Mesodermal cell (in vitro differentiated cells): ENCODE measurements at regions not wholly inside any gene's neighbourhood (a gene's known extent, or its start where the extent isn't known, plus 50 kb on each side); places are given as distances from the start of the nearest gene placed in this dataset.
"Not testable (repeated sequence)": the region's sequence is repeated elsewhere in the genome, so short reads cannot be mapped to it uniquely, and the experiment has no call there.

Experiments used
- H3K27ac ChIP-seq: 2 replicates; pipeline ENCODE4 v1.7.0; 2013; ENCODE audit warnings: mild to moderate bottlenecking, low read depth, low read length, moderate library complexity; ENCODE audit not compliant: severe bottlenecking
- H3K36me3 ChIP-seq: 2 replicates; pipeline ENCODE4 v1.7.1; 2013; ENCODE audit warnings: mild to moderate bottlenecking, low read length, moderate library complexity; ENCODE audit not compliant: control insufficient read depth, insufficient read depth
- H3K4me1 ChIP-seq: one replicate; pipeline ENCODE4 v1.7.1; 2013; ENCODE audit warnings: mild to moderate bottlenecking, low read length; ENCODE audit not compliant: insufficient read depth, control insufficient read depth, poor library complexity, severe bottlenecking
- H3K4me3 ChIP-seq: 2 replicates; pipeline ENCODE4 v1.7.0; 2013; ENCODE audit warnings: low read length, control low read depth, mild to moderate bottlenecking; ENCODE audit not compliant: insufficient read depth, poor library complexity, severe bottlenecking; ENCODE audit errors: extremely low read depth
- H3K9me3 ChIP-seq: 2 replicates; pipeline ENCODE4 v1.7.1; 2013; ENCODE audit warnings: mild to moderate bottlenecking, low read length, moderate library complexity; ENCODE audit not compliant: control insufficient read depth
- WGBS, 2 experiments: methylation state at CpG; one replicate each; pipeline ENCODE4 v1.1.5; 2013; ENCODE audit warnings: missing lambda C conversion rate in 2 of 2; ENCODE audit not compliant: insufficient coverage in 2 of 2; 5-methylcytosine and 5-hydroxymethylcytosine counted together

GRCh38 chr16:16561532-16561931 lies 182.6 kb downstream of the NPIPA7 start:
- not testable (repeated sequence) for H3K27ac ChIP-seq, H3K4me3 ChIP-seq, H3K9me3 ChIP-seq, H3K36me3 ChIP-seq, H3K4me1 ChIP-seq
- WGBS, 2 experiments = 53 to 100% methylated on average over 1 to 2 of the region's 5 CpGs

GRCh38 chr16:16563962-16564361 lies 185.0 kb downstream of the NPIPA7 start:
- H3K27ac ChIP-seq, H3K4me3 ChIP-seq, H3K36me3 ChIP-seq, H3K4me1 ChIP-seq, H3K9me3 ChIP-seq: not testable (repeated sequence)
- WGBS, 2 experiments = no CpG with 5 or more reads among the region's 5 CpGs

GRCh38 chr16:16565326-16565725 lies 186.4 kb downstream of the NPIPA7 start:
- not testable (repeated sequence) for H3K4me3 ChIP-seq, H3K4me1 ChIP-seq, H3K9me3 ChIP-seq, H3K36me3 ChIP-seq, H3K27ac ChIP-seq
- no CpG with 5 or more reads among the region's 7 CpGs for WGBS, 2 experiments

GRCh38 chr16:16570055-16570454 lies 191.1 kb downstream of the NPIPA7 start:
- not testable (repeated sequence) for H3K4me3 ChIP-seq, H3K36me3 ChIP-seq, H3K4me1 ChIP-seq, H3K9me3 ChIP-seq, H3K27ac ChIP-seq
- WGBS, 2 experiments = 89 to 97% methylated on average over 3 to 5 of the region's 5 CpGs

DNA sequence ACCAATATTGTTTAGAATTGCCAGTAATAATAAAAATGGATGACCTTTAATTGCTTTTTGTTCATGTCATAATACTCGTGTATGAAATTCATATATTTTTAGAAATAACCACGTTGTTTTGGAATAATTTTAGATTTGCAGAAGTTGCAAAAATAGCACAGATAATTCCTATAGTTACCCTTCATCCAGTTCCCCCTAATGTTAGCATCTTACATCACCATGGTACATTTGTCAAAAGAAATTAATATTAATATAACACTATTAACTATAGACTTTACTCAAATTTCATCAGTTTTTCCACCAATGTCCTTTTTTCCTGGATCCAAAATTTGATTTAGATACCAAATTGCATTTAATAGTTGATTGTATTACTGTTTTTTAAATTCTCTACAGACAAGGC lies 191.9 kb downstream of the NPIPA7 start:
- not testable (repeated sequence) for H3K4me1 ChIP-seq, H3K36me3 ChIP-seq, H3K4me3 ChIP-seq, H3K9me3 ChIP-seq, H3K27ac ChIP-seq
- WGBS, 2 experiments = no CpG with 5 or more reads among the region's 2 CpGs

- H3K9me3 ChIP-seq, H3K36me3 ChIP-seq, H3K4me1 ChIP-seq, H3K27ac ChIP-seq, H3K4me3 ChIP-seq: not testable (repeated sequence)
- no CpG with 5 or more reads among the region's 10 CpGs for WGBS, 2 experiments
Measured at GRCh38 chr16:16572130-16572774, 193.3 kb downstream of the NPIPA7 start.

- H3K36me3 ChIP-seq, H3K4me1 ChIP-seq, H3K27ac ChIP-seq, H3K4me3 ChIP-seq, H3K9me3 ChIP-seq: not testable (repeated sequence)
- 57 to 90% methylated on average over 2 to 3 of the region's 5 CpGs for WGBS, 2 experiments
Measured at GRCh38 chr16:16577062-16577461, 198.1 kb downstream of the NPIPA7 start.

DNA sequence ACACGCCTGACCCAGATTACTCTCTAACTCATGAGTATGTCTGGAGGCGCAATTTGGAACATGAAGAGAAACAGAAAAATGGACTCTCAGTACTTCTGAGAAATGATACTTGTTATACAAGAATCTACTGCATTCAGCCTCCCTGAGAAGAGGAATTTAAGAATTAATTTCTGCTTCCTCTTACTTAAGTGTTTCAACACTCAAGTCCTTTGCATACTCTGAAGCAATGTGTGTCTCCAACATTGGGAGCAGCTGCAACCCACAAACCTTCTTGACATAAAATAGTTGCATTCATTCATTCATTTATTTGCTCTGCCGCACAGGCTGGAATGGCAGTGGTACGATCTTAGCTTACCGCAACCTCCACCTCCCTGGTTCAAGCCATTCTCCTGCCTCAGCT lies 199.8 kb downstream of the NPIPA7 start:
- WGBS, 2 experiments = 88 to 91% methylated on average over 3 of the region's 5 CpGs
- Histone ChIP-seq H3K4me3 (no peak overlapping the region), H3K27ac (no peak overlapping the region), H3K4me1 (no peaks in the 10 kb centered on the region), H3K36me3 (no peaks in the 10 kb centered on the region), H3K9me3 (no peaks in the 10 kb centered on the region)

DNA sequence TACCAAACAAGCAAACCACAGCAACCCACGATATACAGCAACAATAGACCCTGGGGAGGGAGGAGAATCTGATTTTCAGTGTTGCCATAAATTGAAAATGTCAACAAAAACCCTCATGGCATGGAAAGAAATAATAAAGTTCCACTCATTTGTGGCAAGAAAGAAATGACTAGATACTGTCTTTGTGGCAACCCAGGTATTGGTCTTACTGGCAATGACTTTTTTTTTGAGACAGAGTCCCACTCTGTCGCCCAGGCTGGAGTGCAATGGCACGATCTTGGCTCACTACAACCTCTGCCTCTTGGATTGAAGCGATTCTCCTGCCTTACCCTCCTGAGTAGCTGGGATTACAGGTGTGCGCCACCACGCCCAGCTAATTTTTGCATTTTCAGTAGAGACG lies 204.0 kb downstream of the NPIPA7 start:
- not testable (repeated sequence) for H3K27ac ChIP-seq, H3K9me3 ChIP-seq, H3K4me3 ChIP-seq, H3K36me3 ChIP-seq, H3K4me1 ChIP-seq
- 87 to 98% methylated on average over 5 to 6 of the region's 7 CpGs for WGBS, 2 experiments

GRCh38 chr16:16586073-16586651 lies 207.2 kb downstream of the NPIPA7 start:
- not testable (repeated sequence) for H3K9me3 ChIP-seq, H3K27ac ChIP-seq, H3K36me3 ChIP-seq, H3K4me1 ChIP-seq, H3K4me3 ChIP-seq
- WGBS, 2 experiments = 83 to 86% methylated on average over 1 to 2 of the region's 7 CpGs

- not testable (repeated sequence) for H3K9me3 ChIP-seq, H3K27ac ChIP-seq, H3K4me1 ChIP-seq, H3K36me3 ChIP-seq, H3K4me3 ChIP-seq
- WGBS, 2 experiments = 100% methylated on average over 3 of the region's 6 CpGs; no CpG with 5 or more reads in 1 of the 2 experiments
Measured at GRCh38 chr16:16586969-16587368, 208.0 kb downstream of the NPIPA7 start.
